ENCODE measurements at regions not wholly inside any gene's neighbourhood (a gene's known extent, or its start where the extent isn't known, plus 50 kb on each side); places are given as distances from the start of the nearest gene placed in this dataset.

GRCh38 chr13:109416001-109416400 lies 370.4 kb downstream of the IRS2 start:
- TF ChIP-seq CTCF (conservative IDR thresholded peaks at IDR 0.05; ENCODE audit: low read depth, low read length) (no peak), POLR2A (IDR thresholded peaks at IDR 0.05; ENCODE audit: low read depth, low read length) (no peak)

All from IMR-90 (cell line).